ENCODE measurements at regions not wholly inside any gene's neighbourhood (a gene's known extent, or its start where the extent isn't known, plus 50 kb on each side); places are given as distances from the start of the nearest gene placed in this dataset.

GRCh38 chr3:103785017-103785416, 1350.2 kb downstream of the ZPLD1 start:
- DNase-seq (ENCODE audit: low read depth in 1 of 2, low spot score in 1 of 2) (no peak), ATAC-seq (no peak), FAIRE-seq (no peak)
- H3K4me1 ChIP-seq: no peaks in the 10 kb centered on the region
- TF ChIP-seq HES2 (IDR thresholded peaks at IDR 0.05) (no peak), MAZ (IDR thresholded peaks at IDR 0.05; ENCODE audit: borderline replicate concordance, low read depth, low read length) (no peak)
- CTCF ChIA-PET: interaction anchor here (0.6 kb wide), 1 partner anchor 277 kb away, joined by 4 read pairs; no protein-coding TSS in a partner anchor
- WGBS (ENCODE audit: missing lambda C conversion rate): 63% methylated on average over 2 of the region's 2 CpGs
- H3K4me2 ChIP-seq: no peak overlapping the region
- H3K4me3 ChIP-seq: no peak overlapping the region
- POLR2A ChIA-PET: no interaction called here
- H3K9me3 ChIP-seq: no peaks in the 10 kb centered on the region
- H3K27ac ChIP-seq: no peak overlapping the region

GRCh38 chr3:103785537-103785936, 1350.7 kb downstream of the ZPLD1 start:
- CTCF ChIA-PET: interaction anchor here (0.6 kb wide), 1 partner anchor 277 kb away, joined by 4 read pairs; no protein-coding TSS in a partner anchor

DNA sequence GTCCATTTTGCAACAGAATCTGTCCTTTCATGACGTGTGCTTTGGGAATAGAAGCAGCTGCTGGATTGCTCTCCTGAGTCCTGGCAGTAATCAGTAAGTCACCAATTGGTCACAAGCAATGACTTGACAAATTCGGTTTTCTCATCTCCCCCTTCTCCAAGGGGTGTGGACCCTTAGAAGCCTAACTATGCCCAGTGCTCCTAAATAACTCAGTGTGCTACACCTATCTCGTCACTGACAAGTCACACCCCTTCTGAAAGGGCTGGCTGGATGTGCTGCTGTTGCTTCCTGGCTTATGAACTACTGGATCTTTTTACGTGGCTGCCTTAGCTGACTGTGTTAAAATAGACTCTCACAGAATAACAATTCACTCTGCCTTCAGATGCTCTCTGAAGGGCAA, 1351.5 kb downstream of the ZPLD1 start:
- Histone ChIP-seq H3K4me3 (no peak overlapping the region), H3K4me2 (no peak overlapping the region), H3K27ac (no peak overlapping the region), H3K4me1 (no peaks in the 10 kb centered on the region), H3K9me3 (no peaks in the 10 kb centered on the region)
- ATAC-seq: no peak
- CTCF ChIA-PET: no interaction called here
- 9% methylated on average over 4 of the region's 4 CpGs for WGBS (ENCODE audit: missing lambda C conversion rate)
- no peak for DNase-seq (ENCODE audit: low read depth in 1 of 2, low spot score in 1 of 2)
- POLR2A ChIA-PET: no interaction called here
- TF ChIP-seq EHMT2 (IDR thresholded peaks at IDR 0.05; ENCODE audit: low read depth) (no peak), RFX5 (IDR thresholded peaks at IDR 0.05) (no peak), RCOR1 (IDR thresholded peaks at IDR 0.05; ENCODE audit: low read depth, low read length) (no peak), MAFK (IDR thresholded peaks at IDR 0.05; ENCODE audit: partially characterized antibody) (peak; percentile 21), NFE2L2 (conservative IDR thresholded peaks at IDR 0.05; ENCODE audit: low read length) (peak; percentile 61; the same call in 1 of the 2 replicates)
- no peak for FAIRE-seq

More at GRCh38 chr3:103785537-103785936, 1350.7 kb downstream of the ZPLD1 start:
- Histone ChIP-seq H3K4me2 (no peak overlapping the region), H3K27ac (no peak overlapping the region), H3K9me3 (no peaks in the 10 kb centered on the region), H3K4me1 (no peaks in the 10 kb centered on the region), H3K4me3 (no peak overlapping the region)
- POLR2A ChIA-PET: no interaction called here
- no peak for DNase-seq (ENCODE audit: low read depth in 1 of 2, low spot score in 1 of 2)
- 9% methylated on average over 1 of the region's 1 CpG for WGBS (ENCODE audit: missing lambda C conversion rate)
- FAIRE-seq: no peak
- no peak for ATAC-seq
- TF ChIP-seq NPAS2 (CRISPR knock-in tag; IDR thresholded peaks at IDR 0.05; ENCODE audit: borderline replicate concordance) (no peak), RCOR1 (IDR thresholded peaks at IDR 0.05; ENCODE audit: low read depth, low read length) (no peak), FOSB (CRISPR knock-in tag; IDR thresholded peaks at IDR 0.05) (no peak), ZNF302 (CRISPR knock-in tag; IDR thresholded peaks at IDR 0.05) (no peak), FOSL2 (IDR thresholded peaks at IDR 0.05) (no peak), FOSL2 (CRISPR knock-in tag; IDR thresholded peaks at IDR 0.05) (no peak), MAZ (IDR thresholded peaks at IDR 0.05; ENCODE audit: borderline replicate concordance, low read depth, low read length) (no peak), POLR2A (IDR thresholded peaks at IDR 0.05; ENCODE audit: low read length) (no peak), BCL3 (IDR thresholded peaks at IDR 0.05) (no peak), ESRRA (IDR thresholded peaks at IDR 0.05; ENCODE audit: borderline replicate concordance, low read length) (no peak), POLR2AphosphoS2 (conservative IDR thresholded peaks at IDR 0.05; ENCODE audit: low read length) (no peak), HOXB13 (CRISPR knock-in tag; IDR thresholded peaks at IDR 0.05; ENCODE audit: low read depth) (no peak), JUN (IDR thresholded peaks at IDR 0.05) (no peak), KDM5A (IDR thresholded peaks at IDR 0.05) (no peak)
- TF ChIP-seq, protein P1, sequence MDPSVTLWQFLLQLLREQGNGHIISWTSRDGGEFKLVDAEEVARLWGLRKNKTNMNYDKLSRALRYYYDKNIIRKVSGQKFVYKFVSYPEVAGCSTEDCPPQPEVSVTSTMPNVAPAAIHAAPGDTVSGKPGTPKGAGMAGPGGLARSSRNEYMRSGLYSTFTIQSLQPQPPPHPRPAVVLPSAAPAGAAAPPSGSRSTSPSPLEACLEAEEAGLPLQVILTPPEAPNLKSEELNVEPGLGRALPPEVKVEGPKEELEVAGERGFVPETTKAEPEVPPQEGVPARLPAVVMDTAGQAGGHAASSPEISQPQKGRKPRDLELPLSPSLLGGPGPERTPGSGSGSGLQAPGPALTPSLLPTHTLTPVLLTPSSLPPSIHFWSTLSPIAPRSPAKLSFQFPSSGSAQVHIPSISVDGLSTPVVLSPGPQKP (IDR thresholded peaks at IDR 0.05; ENCODE audit: low read depth, low read length): no peak

Measured in A549 (cell line).